NCI-H510A (cell line): ENCODE measurements at regions not wholly inside any gene's neighbourhood (a gene's known extent, or its start where the extent isn't known, plus 50 kb on each side); places are given as distances from the start of the nearest gene placed in this dataset.
A peak's percentile ranks its signal among the peaks of the same experiment; 100 is the strongest.
"Not testable (repeated sequence)": the region's sequence is repeated elsewhere in the genome, so short reads cannot be mapped to it uniquely, and the experiment has no call there.

Source experiments
- DNase-seq: peaks from one replicate; lab custom pipeline; 2025; lab: John Stamatoyannopoulos, UW

- no peak for DNase-seq
These were observed 50.1 kb upstream of the BCL6 start for GRCh38 chr3:187795207-187795960.

- DNase-seq = no peak
These were observed 52.9 kb upstream of the BCL6 start for GRCh38 chr3:187798126-187798525.

GRCh38 chr3:187798531-187799530 is 53.6 kb upstream of the BCL6 start:
- peak; percentile 56 for DNase-seq

- DNase-seq = no peak
These were observed 54.8 kb upstream of the BCL6 start for GRCh38 chr3:187799942-187800641.

GRCh38 chr3:187801152-187801551 is 55.9 kb upstream of the BCL6 start:
- no peak for DNase-seq

GRCh38 chr3:187802203-187802927 is 57.1 kb upstream of the BCL6 start:
- no peak for DNase-seq

- no peak for DNase-seq
These were observed 57.6 kb upstream of the BCL6 start for GRCh38 chr3:187802928-187803259.

- DNase-seq = no peak
These were observed 59.0 kb upstream of the BCL6 start for GRCh38 chr3:187804120-187804744.

GRCh38 chr3:187804745-187805121 is 59.5 kb upstream of the BCL6 start:
- DNase-seq = no peak

GRCh38 chr3:187805774-187806173 is 60.5 kb upstream of the BCL6 start:
- no peak for DNase-seq

GRCh38 chr3:187807086-187807862 is 62.0 kb upstream of the BCL6 start:
- DNase-seq = no peak

- no peak for DNase-seq
These were observed 63.2 kb upstream of the BCL6 start for GRCh38 chr3:187808527-187808895.

- DNase-seq = no peak
These were observed 64.3 kb upstream of the BCL6 start for GRCh38 chr3:187809612-187809991.

- no peak for DNase-seq
These were observed 64.8 kb upstream of the BCL6 start for GRCh38 chr3:187810021-187810446.

- no peak for DNase-seq
These were observed 66.5 kb upstream of the BCL6 start for GRCh38 chr3:187811585-187812250.

- no peak for DNase-seq
These were observed 67.2 kb upstream of the BCL6 start for GRCh38 chr3:187812496-187812895.

- DNase-seq = no peak
These were observed 67.9 kb upstream of the BCL6 start for GRCh38 chr3:187813198-187813597.

- not testable (repeated sequence) for DNase-seq
These were observed 72.5 kb upstream of the BCL6 start for GRCh38 chr3:187817766-187818165.

- no peak for DNase-seq
These were observed 76.5 kb upstream of the BCL6 start for GRCh38 chr3:187821616-187822317.
